ENCODE measurements at regions not wholly inside any gene's neighbourhood (a gene's known extent, or its start where the extent isn't known, plus 50 kb on each side); places are given as distances from the start of the nearest gene placed in this dataset.

DNA sequence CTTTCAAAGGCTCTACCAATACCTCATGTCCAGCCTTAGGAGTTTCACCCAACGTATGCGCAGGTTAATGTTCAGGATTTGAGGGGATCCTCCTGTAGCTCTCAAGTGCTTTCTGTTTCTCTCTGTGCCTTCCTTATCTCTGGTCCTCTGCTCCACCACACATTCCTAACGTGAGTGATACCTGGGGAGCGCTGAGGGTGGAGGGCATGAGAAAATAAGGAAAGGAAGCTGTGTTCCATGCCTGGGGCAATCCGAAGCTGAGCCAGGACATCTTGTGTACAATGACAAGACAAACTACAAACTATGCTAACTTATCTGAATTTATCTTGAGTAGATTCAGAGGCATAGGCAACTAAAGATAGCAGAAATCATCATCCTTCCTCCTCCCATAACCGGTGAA lies 136.4 kb downstream of the SST start:
- no peaks in the 10 kb centered on the region for H3K27me3 ChIP-seq
- intact Hi-C loops (cut with DNase I; ENCODE audit: low total_unique reads): no loop called here
- no peak overlapping the region for H3K27ac ChIP-seq
- H3K36me3 ChIP-seq (ENCODE audit: low read depth, missing control alignments): no peaks in the 10 kb centered on the region
- H3K9me3 ChIP-seq: no peaks in the 10 kb centered on the region
- DNase-seq: no peak
- 77% methylated on average over 6 of the region's 6 CpGs for WGBS, 2 donors
- no peak overlapping the region for H3K4me3 ChIP-seq
- H3K4me1 ChIP-seq: no peaks in the 10 kb centered on the region
- TF ChIP-seq POLR2A (IDR thresholded peaks at IDR 0.05): no peak
- TF ChIP-seq, protein P1, sequence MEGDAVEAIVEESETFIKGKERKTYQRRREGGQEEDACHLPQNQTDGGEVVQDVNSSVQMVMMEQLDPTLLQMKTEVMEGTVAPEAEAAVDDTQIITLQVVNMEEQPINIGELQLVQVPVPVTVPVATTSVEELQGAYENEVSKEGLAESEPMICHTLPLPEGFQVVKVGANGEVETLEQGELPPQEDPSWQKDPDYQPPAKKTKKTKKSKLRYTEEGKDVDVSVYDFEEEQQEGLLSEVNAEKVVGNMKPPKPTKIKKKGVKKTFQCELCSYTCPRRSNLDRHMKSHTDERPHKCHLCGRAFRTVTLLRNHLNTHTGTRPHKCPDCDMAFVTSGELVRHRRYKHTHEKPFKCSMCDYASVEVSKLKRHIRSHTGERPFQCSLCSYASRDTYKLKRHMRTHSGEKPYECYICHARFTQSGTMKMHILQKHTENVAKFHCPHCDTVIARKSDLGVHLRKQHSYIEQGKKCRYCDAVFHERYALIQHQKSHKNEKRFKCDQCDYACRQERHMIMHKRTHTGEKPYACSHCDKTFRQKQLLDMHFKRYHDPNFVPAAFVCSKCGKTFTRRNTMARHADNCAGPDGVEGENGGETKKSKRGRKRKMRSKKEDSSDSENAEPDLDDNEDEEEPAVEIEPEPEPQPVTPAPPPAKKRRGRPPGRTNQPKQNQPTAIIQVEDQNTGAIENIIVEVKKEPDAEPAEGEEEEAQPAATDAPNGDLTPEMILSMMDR (IDR thresholded peaks at IDR 0.05): no peak

DNA sequence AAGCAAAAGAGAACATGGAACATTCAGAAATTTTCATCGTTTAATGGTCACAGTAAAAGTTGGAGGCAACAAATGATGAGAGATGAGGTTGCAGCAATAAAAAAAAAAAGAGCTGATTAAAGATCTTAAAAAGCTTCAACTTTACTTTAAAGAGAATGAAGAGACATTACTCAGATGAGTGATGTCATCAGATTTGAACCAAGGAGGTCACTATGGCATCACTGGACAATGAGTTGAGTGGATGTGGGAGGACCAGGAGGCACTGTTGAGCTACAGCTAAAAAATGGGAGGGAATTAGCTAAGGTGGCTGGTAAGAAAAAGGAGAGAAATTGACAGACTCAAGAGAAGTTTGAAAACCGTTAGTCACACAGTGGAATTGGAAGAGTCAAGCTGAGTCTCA lies 138.4 kb downstream of the SST start:
- 77 to 91% methylated on average over 2 of the region's 2 CpGs for WGBS, 2 donors
- TF ChIP-seq, protein P1 (IDR thresholded peaks at IDR 0.05): no peak
- no peak for TF ChIP-seq POLR2A (IDR thresholded peaks at IDR 0.05)

GRCh38 chr3:187522890-187523289 lies 147.3 kb downstream of the SST start:
- no peak for TF ChIP-seq POLR2A (IDR thresholded peaks at IDR 0.05)
- TF ChIP-seq, protein P1 (IDR thresholded peaks at IDR 0.05): no peak
- DNase-seq: no peak
- Histone ChIP-seq H3K27me3 (no peaks in the 10 kb centered on the region), H3K4me3 (no peak overlapping the region), H3K27ac (peak overlapping the region in 1 of 2 donors; percentile 61), H3K36me3 (ENCODE audit: low read depth, missing control alignments) (no peaks in the 10 kb centered on the region), H3K4me1 (peaks cover 9% of the 10 kb centered on the region), H3K9me3 (no peaks in the 10 kb centered on the region)
- intact Hi-C loops (cut with DNase I; ENCODE audit: low total_unique reads): no loop called here
- WGBS, 2 donors: 96% methylated on average over 1 of the region's 1 CpG

More for the DNA sequence above, 138.4 kb downstream of the SST start:
- Histone ChIP-seq H3K27me3 (no peaks in the 10 kb centered on the region), H3K27ac (no peak overlapping the region), H3K4me1 (no peaks in the 10 kb centered on the region), H3K36me3 (ENCODE audit: low read depth, missing control alignments) (no peaks in the 10 kb centered on the region), H3K9me3 (no peaks in the 10 kb centered on the region), H3K4me3 (no peak overlapping the region)
- no peak for DNase-seq
- intact Hi-C loops (cut with DNase I; ENCODE audit: low total_unique reads): no loop called here

DNA sequence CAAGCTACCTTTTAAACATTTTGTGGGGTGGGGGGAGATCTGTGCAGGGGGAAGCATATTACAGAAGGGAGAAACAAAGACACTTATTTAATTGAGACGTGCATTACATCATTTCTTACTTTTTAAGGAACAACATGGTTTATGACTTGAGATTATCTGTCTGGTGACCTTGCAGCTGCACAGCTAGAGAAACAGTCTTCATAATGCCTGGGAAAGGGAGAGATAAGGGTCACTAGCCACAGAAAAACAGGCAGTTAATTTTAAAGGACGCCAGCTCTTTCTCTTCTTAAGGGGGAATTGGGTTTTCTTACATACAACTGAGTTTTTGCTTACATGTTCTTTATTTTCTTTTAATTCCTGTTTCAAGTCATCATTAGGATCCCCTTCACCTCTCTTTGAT lies 147.9 kb downstream of the SST start:
- peak; percentile 53 for DNase-seq
- intact Hi-C loops (cut with DNase I; ENCODE audit: low total_unique reads): no loop called here
- 19 to 35% methylated on average over 2 of the region's 2 CpGs for WGBS, 2 donors
- Histone ChIP-seq H3K27ac (peak overlapping the region in 1 of 2 donors; percentile 61), H3K27me3 (no peaks in the 10 kb centered on the region), H3K9me3 (no peaks in the 10 kb centered on the region), H3K36me3 (ENCODE audit: low read depth, missing control alignments) (no peaks in the 10 kb centered on the region), H3K4me3 (no peak overlapping the region), H3K4me1 (peaks cover 9% of the 10 kb centered on the region)
- no peak for TF ChIP-seq POLR2A (IDR thresholded peaks at IDR 0.05)
- TF ChIP-seq, protein P1 (IDR thresholded peaks at IDR 0.05): no peak

DNA sequence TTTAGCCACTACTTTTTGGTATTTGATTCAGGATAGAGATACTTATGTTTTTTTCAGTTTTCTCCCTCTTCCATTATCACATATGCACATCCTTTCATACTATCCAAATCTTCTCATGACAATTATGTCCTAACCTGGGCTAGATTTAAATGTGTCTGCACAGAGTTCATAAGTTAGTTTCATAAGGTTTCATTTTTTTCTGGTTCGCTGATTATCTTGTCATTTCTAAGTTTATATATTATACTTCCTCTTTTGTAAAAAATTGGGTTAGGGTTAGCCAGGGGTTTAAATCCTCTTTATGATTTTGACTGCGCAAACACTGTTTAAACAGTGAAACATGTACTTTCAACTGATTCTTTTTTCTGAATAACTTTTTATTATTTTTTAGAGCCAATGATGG lies 148.6 kb downstream of the SST start:
- Histone ChIP-seq H3K4me1 (peaks cover 12% of the 10 kb centered on the region), H3K27ac (no peak overlapping the region), H3K36me3 (ENCODE audit: low read depth, missing control alignments) (no peaks in the 10 kb centered on the region), H3K27me3 (no peaks in the 10 kb centered on the region), H3K9me3 (no peaks in the 10 kb centered on the region), H3K4me3 (no peak overlapping the region)
- 83 to 89% methylated on average over 2 of the region's 2 CpGs for WGBS, 2 donors
- intact Hi-C loops (cut with DNase I; ENCODE audit: low total_unique reads): no loop called here
- no peak for DNase-seq
- TF ChIP-seq POLR2A (IDR thresholded peaks at IDR 0.05): no peak
- TF ChIP-seq, protein P1 (IDR thresholded peaks at IDR 0.05): no peak

Data from testis (tissue), 2 donors.